Cortex of kidney (tissue), 1 donor: ENCODE measurements at regions not wholly inside any gene's neighbourhood (a gene's known extent, or its start where the extent isn't known, plus 50 kb on each side); places are given as distances from the start of the nearest gene placed in this dataset.
"Not testable (repeated sequence)": the region's sequence is repeated elsewhere in the genome, so short reads cannot be mapped to it uniquely, and the experiment has no call there.

Experiments used
- DNase-seq: peaks from one replicate; lab custom pipeline; 2025; lab: John Stamatoyannopoulos, UW

DNA sequence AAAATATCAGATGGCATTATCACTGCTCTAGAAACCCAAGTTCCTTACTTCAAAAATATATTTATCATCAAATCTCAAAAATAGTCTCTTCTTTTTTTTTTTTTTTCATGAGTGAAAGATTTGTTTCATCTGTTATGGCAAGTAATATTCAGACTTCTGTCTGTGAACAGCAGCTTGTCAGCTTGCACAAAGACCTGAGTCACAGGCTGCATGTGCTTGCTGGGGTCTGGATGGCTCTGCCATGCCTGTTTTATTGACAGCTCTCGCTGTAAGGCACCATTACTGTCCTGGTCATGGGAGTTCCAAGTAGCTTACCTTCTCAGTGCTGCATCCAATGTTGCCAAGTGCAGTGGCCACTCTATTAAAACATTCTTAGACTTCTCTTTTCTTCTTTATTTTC, 456.4 kb downstream of the GADD45G start:
- no peak for DNase-seq

DNA sequence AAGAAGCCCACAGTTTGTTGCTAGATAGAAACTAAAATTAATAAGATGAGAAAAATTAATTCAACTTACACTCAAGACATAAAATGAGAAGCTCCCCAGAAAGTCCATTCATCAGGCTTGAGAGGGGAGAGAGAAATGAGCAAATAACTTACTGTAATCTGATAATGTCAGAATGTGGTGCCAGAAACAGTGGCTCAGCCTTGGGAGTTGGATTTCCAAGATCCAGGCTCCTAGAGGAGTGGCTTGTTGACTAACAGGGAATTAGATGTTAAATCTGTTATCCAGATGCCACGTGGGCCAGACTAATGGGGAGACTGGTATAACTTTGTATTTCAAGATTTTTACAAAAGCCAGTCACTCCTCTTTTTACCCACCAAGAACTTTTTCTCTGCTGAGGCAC, 458.2 kb downstream of the GADD45G start:
- DNase-seq: no peak

DNA sequence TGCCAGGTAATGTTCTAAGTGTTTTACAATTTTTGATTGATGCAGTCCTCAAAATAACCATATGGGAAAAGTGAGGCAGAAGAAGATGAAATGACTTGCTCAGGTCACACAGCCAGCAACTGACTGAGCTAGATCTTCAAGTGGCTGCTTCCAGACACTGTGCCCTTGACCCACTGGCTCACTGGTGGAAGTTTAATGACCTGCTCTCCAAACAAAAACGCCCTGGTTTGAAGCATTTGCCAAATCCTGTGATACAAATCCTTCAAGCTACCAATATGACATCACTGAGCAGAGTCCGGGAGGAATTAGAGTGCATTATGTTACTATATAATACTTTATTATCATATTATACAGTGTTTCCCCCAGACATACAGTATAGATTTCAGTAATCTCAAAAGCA, 459.4 kb downstream of the GADD45G start:
- no peak for DNase-seq

DNA sequence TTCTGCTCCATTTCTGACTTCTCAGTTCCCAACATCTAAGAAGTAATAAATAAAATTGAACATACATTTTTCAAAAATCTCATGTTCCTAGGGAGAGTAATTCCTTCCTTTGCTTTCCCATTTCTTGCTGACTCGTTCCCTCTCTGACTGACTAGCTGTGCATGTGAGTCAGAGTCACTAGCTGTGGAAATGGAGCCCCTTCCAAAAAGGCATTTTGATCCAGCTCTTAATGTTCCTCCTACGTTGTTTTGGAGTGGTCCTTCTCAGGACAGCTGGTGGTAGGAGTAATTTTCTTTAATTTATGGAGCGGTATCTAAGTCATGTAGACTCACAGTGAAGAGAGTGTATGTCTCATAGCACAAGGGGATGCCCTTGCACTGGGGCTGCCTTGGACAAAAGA, 460.2 kb downstream of the GADD45G start:
- no peak for DNase-seq

DNA sequence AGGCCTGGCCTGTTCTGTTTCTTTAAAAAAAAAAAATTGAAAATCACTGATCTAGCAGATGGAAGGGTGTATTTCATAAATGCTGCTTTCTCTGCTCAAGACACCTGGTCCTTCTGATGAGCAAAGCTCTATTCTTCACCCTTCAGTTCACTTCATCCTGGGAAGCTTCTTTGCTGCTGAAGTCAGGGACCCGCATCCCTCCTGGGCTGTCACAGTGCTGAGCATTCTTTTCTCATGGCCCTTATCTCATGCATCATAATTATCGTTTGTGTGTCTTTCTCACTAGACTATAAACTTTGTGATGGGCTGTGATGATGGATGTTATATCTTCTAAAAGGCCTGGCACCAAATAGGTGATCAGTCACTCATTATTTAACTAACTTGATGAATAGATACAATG, 461.0 kb downstream of the GADD45G start:
- no peak for DNase-seq

DNA sequence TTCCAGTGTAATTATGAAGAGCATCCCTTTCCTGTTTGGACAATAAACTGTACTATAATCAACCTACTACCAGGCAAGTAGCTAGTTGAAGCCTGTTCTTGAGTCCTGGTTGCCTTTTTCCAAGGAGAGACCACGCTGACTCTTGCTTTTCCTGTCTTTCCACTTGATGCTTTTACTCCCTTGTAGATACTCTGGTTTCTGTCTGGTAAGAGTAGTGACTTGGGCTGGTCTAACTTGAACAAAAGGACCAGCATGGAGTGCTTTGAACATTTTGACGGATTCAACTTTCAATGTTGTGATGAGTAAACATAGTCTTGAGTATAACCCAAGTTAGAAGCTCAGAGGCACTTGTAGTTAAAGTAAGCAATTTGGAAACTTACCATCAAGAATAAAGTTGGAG, 464.3 kb downstream of the GADD45G start:
- no peak for DNase-seq

DNA sequence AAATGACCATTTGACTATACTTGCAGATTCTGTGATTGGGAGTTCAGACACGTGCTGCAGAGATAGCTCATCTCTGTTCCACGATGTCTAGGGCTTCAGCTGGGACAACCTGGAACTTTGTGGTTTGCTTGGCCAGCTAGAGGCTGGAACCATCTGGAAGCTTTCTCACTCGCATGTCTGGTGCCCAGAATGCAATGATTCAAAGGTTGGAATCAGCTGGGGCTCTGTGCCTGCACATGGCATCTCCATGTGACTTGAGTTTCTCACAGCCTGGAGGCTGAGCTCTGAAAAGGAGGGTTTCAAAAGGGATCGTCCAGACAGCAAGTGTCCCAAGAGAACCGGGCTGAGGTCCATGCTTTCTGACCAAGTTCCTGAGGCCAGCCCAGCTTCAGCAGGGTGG, 465.2 kb downstream of the GADD45G start:
- no peak for DNase-seq

DNA sequence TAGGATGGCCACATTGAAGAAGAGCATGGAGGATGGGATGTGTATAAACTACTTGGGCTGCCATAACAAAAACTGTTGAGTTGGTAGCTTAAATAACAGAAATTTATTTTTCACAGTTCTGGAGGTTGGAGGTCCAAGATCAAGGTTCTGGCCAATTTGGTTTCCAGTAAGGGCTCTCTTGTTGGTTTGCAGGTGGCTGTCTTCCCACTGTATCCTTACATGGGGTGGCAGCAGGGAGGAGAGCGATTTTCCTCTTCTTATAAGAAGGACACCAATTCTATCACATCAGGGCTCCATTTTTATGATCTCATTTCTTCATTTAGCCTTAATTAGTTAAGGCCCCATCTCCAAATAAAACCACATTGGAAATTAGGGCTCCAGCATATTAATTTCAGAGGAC, 465.7 kb downstream of the GADD45G start:
- DNase-seq: no peak

DNA sequence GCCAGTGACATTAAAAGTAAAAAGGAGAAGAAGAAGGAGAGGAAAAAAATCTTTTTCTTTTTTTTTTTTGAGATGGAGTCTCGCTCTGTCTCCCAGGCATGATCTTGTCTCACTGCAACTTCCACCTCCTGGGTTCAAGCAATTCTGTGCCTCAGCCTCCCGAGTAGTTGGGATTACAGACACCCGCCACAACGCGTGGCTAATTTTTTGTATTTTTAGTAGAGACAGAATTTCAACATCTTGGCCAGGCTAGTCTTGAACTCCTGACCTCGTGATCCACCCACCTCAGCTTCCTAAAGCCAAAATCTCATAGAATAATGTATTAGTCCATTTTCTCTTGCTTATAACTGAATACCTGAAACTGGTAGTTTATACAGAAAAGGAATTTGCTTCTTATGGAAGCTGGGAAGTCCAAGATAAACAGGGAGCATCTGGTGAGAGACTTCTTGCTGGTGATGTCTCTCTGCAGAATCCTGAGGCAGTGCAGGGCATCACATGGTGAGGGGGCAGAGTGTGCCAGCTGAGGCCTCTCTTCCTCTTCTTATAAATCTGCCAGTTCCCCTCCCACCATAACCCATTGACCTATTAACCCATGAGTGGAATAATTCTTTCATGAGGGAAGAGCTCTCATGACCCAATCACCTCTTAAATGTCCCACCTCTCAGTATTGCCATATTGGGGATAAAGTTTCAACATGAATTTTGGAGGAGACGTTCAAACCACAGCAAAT, 466.3 kb downstream of the GADD45G start:
- no peak for DNase-seq

DNA sequence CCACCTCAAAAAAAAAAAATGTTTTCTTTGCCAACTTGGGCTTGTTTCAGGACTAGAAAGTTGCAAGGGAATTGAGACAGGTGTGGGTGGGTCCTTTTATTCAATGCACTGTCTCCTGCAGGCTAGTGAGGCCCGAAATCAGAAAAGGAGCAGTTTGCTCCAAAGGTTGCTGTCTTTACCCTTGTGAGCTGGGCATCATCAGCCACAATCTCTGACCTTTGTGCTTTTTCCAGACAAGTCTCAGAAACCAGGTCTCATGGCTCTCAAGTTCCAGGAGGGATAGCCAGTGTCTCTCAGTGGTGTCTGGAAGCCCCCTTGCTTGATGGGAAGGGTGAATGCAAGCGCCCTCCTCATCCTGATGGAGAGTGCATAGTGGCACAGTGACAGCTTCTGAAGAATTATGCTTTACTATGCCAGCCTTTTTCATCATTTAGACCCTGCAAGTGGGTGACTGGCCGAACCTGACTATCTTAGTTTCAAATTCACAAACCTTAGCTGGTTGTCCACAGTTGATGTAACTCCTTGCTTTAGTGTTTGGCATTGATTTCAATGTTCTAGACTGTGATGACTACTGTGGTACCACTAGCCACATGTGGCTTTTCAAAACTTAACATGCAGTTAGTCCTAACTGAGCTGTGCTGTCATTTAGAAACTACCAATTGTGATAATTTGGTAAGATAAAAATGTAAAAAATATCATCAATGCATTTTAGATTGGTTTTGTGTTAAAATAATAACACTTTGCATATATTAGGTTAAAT, 468.6 kb downstream of the GADD45G start:
- DNase-seq: no peak

DNA sequence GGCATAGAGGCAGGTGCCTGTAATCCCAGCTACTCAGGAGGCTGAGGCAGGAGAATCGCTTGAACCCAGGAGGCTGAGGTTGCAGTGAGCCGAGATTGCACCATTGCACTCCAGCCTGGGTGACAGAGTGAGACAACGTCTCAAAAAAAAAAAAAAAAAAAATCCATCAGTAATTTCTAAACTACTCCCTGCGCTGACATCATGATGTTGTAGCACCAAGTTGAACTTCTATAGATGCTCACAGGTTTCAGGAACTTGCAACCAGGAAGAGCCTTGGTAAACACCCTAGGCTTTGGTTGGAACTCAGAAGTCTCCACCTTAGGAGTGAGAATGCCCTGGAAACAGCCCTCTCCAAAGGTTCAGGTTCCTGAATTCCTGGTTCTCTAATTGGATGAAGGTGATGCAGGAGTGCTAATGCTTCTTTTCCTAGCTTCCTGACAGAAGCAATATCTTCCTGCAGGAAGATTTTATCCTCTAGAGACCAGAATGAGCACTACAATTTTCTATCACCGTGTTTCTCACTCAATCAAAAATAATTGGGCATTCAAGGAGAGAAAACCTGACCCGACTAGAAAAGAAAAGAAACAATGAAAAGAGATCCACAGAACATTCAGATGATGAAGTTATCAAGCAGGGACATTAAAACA, 469.6 kb downstream of the GADD45G start:
- DNase-seq: no peak

DNA sequence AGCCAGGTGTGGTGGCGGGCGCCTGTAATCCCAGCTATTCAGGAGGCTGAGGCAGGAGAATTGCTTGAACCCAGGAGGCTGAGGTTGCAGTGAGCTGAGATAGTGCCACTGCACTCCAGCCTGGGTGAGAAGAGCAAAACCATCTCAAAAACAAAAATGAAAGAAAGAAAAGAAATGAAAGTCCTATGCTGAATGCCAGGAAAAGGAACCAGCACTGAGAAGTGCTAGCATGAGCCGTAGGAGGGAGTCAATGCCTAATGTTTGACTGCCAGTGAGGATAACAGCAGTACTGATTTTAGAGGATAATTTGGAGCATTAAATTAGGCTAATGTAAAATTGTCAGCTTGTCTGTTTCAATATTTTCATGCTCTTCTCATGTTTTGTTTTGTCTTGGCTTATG, 472.8 kb downstream of the GADD45G start:
- DNase-seq: not testable (repeated sequence)

DNA sequence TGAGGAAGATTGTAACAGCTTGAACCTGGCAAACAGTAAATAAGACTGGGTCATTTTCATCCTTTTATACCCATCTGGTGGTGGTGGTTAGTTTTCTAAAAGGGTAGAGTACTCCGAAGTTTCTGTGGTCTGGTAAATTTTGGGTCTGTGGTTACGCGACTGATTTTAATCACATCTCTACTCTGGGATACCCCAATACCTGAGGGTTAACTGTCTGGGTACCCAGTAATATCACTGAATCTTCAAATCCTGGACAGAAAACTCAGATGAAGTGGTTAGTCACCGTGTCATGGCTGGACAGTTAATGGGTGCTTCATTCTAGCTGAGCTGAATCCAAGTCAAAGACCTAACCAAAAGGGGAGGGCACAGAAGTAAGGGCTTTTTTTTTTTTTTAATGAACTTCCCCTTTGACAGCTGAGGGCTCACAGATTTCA, 474.2 kb downstream of the GADD45G start:
- no peak for DNase-seq

DNA sequence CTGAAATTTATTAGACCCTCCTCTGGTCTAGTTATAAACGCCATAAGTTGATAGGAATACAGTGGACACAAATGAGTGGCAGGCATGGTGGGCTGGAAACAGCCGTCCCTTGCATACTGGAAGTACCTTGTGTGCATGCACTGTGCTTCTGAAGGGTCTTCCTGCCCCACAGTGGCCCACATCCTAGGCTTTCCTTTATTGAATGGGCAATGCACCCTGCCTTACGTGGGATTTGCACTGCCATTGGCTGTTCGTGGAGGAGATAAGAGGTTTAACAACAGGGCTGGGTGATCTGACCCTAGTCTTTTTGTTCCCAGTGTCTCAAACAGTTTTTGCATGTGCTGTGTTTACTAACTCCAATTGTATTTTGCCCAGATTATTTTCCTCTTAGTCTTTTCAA, 480.8 kb downstream of the GADD45G start:
- DNase-seq: no peak

DNA sequence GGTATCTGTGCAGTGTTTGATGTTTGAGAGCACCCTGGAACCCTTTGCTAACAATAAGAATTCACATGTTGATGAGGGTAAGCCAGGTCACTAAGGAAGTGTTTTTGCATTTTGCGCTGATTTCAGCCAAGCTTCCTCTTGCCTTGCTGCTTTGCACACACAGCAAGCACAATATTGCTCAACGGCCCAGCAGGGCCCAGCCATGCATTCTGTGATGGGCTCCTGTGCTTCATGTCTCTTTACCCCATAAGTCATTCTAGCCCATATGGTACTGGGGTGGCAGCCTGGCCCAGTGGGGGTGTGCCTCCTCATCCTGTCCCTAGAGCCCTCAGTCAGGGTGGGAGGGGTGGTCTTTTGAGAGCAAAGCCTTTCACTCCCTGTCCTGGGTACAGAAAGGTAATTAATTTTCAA, 481.3 kb downstream of the GADD45G start:
- no peak for DNase-seq

DNA sequence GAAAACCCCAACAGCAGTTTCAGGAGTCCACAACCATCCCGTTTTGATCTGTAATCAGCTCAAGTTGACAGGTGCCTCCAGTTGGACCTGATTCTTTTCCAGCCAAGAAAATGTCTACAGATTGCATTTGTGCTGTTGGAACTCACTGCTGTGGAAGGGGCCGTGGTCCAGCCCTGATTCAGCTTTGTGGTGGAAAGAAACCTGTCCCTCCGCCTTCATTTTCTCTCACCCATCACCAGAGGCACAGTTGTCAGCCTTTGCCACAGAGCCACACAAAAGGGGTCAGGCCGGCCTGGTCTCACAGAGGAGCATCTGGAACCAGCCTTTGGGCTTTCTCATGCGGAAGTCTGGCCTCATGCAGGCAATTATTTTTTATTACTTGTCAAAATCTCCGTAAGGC, 483.6 kb downstream of the GADD45G start:
- no peak for DNase-seq

DNA sequence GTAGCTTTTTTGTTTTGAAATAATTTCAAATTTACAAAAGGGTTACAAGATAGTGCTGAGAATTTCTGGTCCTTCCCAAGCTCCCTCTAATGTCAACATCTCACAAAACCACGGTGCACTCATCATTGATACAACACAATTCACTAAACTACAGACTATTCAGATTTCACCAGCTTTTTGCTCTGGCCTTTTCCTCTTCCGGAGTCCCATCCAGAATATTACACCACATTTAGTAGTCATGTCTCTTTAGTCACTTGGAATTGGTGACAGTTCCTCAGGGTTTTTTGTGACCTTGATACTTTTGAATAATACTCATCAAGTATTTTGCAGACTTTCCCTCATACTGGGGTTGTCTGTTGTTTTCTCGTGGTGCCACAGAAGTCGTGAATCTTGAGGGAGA, 484.0 kb downstream of the GADD45G start:
- DNase-seq: no peak

DNA sequence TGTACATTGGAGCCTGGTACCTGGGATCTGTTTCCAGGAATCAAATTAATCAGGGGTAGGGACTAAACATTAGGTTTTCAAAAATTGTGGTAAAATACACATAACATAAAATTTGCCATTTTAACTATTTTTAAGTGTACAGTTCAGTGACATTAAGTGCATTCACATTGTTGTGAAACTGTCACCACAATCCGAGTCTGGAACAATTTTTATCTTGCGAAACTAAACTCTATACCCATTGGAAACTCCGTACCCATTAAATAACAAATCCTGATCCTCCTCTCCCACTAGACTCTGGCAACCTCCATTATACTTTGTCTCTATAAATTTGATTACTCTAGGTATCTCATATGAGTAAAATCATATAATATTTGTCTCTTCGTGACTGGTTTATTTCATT, 486.2 kb downstream of the GADD45G start:
- DNase-seq: no peak

DNA sequence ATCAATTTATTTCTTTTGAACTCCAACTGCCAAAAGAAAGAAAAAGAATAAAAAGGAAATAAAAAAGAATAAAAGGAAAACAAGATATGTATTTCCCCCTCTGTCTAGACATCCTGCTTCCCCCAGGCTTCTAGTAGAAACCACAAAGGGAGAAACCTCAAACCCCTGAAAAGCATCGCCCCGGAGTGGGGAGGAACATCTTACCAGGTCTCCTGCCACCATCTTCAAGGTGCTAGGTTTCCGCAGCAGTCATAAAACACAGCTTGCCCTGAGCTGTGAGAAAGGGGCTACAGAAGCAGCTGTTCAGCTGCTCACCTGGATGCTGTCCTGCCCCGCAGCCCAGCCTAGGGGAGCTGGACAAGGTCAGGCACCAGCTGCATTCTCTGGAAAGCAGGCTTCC, 487.7 kb downstream of the GADD45G start:
- DNase-seq: no peak

DNA sequence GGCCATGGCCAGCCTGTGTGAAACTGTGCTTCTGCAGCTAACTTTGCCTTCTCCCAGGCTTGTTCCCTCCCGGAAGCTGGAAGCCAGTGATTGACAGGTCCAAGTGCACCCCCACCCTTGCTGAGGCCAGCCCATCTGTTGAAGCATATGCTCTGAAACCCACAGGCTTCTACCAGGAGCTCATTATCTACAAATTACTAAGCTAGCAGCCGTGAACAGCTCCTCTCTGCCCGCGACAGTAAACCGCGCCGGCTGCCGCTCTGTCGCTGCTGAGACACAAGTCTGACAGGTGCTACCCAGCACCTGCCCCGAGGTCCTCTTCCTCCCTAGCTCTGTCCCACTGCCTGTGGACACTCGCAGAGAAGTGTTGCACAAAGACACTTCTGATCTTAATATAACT, 490.9 kb downstream of the GADD45G start:
- no peak for DNase-seq

DNA sequence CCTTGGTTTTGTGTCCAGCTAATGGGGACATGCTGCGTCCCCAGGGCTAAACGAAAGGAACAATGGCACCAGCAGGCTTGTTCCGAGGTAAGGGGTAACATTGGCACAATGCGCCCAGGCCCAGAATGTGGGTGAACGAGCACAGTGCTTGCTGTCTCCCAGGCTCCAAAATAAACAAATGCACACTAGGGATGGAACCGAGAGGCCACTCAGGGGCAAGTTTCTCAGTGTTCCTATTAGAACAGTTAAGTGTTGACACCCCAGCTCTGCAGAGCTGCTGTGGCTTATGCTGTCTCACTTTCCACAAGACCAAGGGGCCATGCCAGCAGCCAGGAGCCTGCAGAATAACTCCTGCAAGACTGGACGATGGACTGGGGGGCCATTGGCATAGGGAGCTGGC, 492.4 kb downstream of the GADD45G start:
- DNase-seq: no peak

DNA sequence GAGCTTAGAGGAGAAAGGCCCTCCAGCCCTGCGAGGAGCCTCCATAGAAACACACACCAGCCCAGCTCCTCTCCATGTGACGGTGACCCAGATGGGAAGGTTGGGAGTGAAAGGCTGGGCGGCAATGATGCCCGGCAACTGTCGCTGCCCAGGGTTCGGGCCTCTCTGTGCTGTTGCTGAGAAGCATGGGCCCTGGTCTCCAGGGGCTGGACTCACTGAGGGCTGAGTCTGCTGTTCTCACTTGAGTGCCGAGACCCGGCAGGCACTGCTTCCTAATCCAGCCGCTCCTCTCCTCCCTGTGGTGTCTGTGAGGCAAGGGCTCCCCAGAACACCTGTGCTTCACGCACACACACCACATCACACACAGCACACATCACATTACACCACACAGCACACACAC, 493.6 kb downstream of the GADD45G start:
- no peak for DNase-seq

DNA sequence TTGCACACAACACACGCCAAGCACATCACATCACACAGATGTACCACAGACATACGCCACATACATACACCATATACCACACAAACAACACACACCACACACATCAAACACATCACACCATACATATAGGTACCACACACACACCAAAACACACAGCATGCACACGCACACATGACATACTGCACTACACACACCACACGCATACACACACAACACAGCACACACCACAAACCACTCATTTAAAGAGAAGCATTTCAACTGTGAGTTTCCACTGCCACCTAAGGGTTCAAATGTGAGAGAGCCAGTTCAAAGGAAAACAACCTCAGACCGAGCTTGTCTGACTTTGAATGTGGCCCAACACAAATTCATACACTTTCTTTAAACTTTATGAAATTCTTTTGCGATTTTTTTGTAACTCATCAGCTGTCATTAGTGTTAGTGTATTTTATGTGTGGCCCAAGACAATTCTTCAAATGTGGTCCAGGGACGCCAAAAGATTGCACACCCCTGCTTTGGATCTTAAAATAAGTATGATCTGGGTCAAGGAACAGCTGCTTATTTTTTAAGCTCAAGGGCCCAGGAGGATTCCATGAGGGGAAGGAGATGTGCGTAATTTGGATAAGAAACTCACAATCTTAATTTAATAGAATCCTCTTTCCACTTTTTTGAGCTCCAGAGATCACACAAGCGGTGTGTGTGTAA, 494.6 kb downstream of the GADD45G start:
- no peak for DNase-seq
